VCaP (cell line): ENCODE measurements at regions not wholly inside any gene's neighbourhood (a gene's known extent, or its start where the extent isn't known, plus 50 kb on each side); places are given as distances from the start of the nearest gene placed in this dataset.

Experiments used
- H3K27ac ChIP-seq: fragments of 450-650 bp; 2 replicates; pipeline ENCODE4 v1.5.1; 2017
- CTCF ChIP-seq: fragments of 450-650 bp; conservative IDR thresholded peaks from 2 replicates; pipeline ENCODE4 v1.5.1; 2017; ENCODE audit warnings: mild to moderate bottlenecking, moderate library complexity

DNA sequence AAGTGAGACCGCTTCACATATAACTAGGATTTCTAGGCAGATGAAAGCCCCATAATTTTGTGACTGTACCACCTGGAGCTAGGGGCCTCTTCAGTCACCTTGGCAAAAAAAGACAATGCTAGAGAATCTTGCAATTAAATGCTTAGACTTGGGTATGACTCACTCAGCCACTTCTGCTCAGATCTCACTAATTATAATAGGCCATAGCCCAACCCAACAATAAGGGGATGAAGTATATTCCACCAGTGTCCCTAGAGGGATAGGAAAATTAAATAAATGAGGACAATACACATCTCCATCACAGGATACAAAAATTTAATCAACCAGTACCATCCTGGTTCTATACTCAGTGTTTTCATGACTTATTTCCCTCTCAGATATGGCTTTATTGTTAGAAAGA lies 1079.9 kb upstream of the C9orf72 start:
- no peak for TF ChIP-seq CTCF
- H3K27ac ChIP-seq, result no peak overlapping the region

GRCh38 chr9:28656727-28657126 lies 1083.4 kb upstream of the C9orf72 start:
- H3K27ac ChIP-seq, result no peak overlapping the region
- no peak for TF ChIP-seq CTCF

GRCh38 chr9:28661853-28662252 lies 1088.6 kb upstream of the C9orf72 start:
- TF ChIP-seq CTCF, result no peak
- H3K27ac ChIP-seq, result no peak overlapping the region

- H3K27ac ChIP-seq, result no peak overlapping the region
- no peak for TF ChIP-seq CTCF
Measured at GRCh38 chr9:28662675-28663074, 1089.4 kb upstream of the C9orf72 start.

GRCh38 chr9:28668158-28668557 lies 1094.9 kb upstream of the C9orf72 start:
- TF ChIP-seq CTCF, result no peak
- H3K27ac ChIP-seq, result no peak overlapping the region

DNA sequence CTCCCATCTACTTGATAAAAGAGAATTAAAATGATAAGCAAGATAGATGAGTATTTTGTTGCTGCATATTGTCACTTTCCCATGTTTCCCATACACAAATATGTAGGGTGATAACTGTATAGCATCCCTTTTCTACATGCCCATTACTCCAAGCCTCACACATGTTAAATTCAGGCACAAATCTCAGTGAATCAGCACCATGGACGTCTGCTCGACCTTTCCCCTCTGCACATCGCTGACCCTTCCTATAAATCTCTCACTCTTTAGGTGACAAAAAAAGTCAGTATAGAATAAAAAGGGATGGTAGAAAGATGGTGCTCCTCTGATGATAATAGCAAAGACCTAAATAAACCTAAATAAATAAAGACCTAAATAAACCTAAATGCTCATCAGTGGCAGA lies 1097.7 kb upstream of the C9orf72 start:
- no peak overlapping the region for H3K27ac ChIP-seq
- no peak for TF ChIP-seq CTCF

DNA sequence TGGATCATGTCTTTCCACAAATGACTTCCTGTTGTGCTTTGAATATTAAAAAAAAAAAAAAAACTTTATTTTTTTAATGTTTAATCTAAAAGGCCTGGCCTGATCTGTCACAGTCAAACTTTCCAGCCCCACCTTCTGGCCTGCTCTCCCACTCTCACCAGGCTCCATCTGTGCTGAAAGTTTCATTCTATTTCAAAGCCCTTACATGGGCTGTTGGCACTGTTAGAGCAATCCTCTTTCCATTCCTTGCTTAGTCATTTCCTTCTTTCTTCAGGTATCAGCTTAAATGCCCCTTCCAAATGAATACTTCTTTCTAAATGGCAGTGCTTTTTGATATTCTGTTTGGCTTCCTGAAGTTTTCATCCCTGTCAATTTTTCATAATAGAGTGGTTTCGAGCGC lies 1104.8 kb upstream of the C9orf72 start:
- H3K27ac ChIP-seq, result no peak overlapping the region
- no peak for TF ChIP-seq CTCF

GRCh38 chr9:28688172-28688571 lies 1114.9 kb upstream of the C9orf72 start:
- TF ChIP-seq CTCF, result no peak

More at GRCh38 chr9:28688172-28688571, 1114.9 kb upstream of the C9orf72 start:
- no peak overlapping the region for H3K27ac ChIP-seq
